K562 (cell line): ENCODE measurements at regions not wholly inside any gene's neighbourhood (a gene's known extent, or its start where the extent isn't known, plus 50 kb on each side); places are given as distances from the start of the nearest gene placed in this dataset.

Source experiments
- ATAC-seq: fragments of 200-7000 bp; cut with Tn5 transposase; 3 replicates; pipeline ENCODE4 v1.9.1; 2020; ENCODE audit warnings: moderate library complexity
- BruUV-seq: library from RNA; stranded (reverse); fragments of 400-500 nt; replicated peaks from 2 replicates; lab custom pipeline; 2021; lab: Mats Ljungman, UMichigan
- CTCF ChIA-PET: fragments of 300-600 bp; formaldehyde crosslinking; extraction: SDS; loops from one replicate; lab custom pipeline; 2021; ENCODE audit warnings: low intra/inter-chr PET ratio; lab: Yijun Ruan, JAX
- POLR2A ChIA-PET: fragments of 300-600, 350-650 bp; sonication (Branson Sonifier 250); formaldehyde crosslinking; extraction: SDS; loops from one replicate; lab custom pipeline; 2021; ENCODE audit warnings: antibody characterized with exemption, inconsistent platforms; lab: Yijun Ruan, JAX
- DNase-seq, 4 experiments: peaks; one replicate each; pipeline versions ENCODE4 v3.0.0 to v3.0.0-alpha.2; 2011 to 2018; ENCODE audit warnings: low spot score in 3 of 4, mixed read lengths in 3 of 4; ENCODE audit errors: extremely low read depth in 1 of 4
- FAIRE-seq: peaks from 2 replicates; lab custom pipeline; 2011; peaks lifted over from hg19 to GRCh38; lab: Jason Lieb, UNC
- H2AFZ ChIP-seq: 2 replicates; pipeline ENCODE4 v1.6.0; 2011; ENCODE audit warnings: low read depth, low read length, control low read depth, inconsistent platforms
- H3K27ac ChIP-seq: fragments of 200-600 bp; 3 replicates; pipeline ENCODE4 v1.8.0; 2011; ENCODE audit warnings: low read depth, mild to moderate bottlenecking, control low read depth, inconsistent platforms, low read length, moderate library complexity, mixed read lengths; ENCODE audit errors: extremely low read depth
- H3K27me3 ChIP-seq, 2 experiments: fragments of 300-600 bp in 1 of 2; 2 replicates in 1 of 2; 3 replicates in 1 of 2; pipeline versions ENCODE4 v1.6.0 to v1.8.0; 2011; ENCODE audit warnings: inconsistent platforms in 2 of 2, low read length in 2 of 2, mild to moderate bottlenecking in 1 of 2, mixed read lengths in 1 of 2, moderate library complexity in 1 of 2; ENCODE audit not compliant: control insufficient read depth in 2 of 2, insufficient read depth in 2 of 2
- H3K36me3 ChIP-seq: fragments of 300-600 bp; 3 replicates; pipeline ENCODE4 v1.8.0; 2011; ENCODE audit warnings: mild to moderate bottlenecking, low read length, inconsistent platforms; ENCODE audit not compliant: control insufficient read depth, insufficient read depth
- H3K4me1 ChIP-seq, 2 experiments: fragments of 200-600 bp in 1 of 2; replicated peaks in 1 of 2; 2 replicates in 1 of 2; 3 replicates in 1 of 2; pipeline versions ENCODE4 v1.5.1 to v1.8.0; 2011; ENCODE audit warnings: inconsistent platforms in 2 of 2, low read length in 2 of 2, mild to moderate bottlenecking in 1 of 2, mixed read lengths in 1 of 2, moderate library complexity in 1 of 2; ENCODE audit not compliant: control insufficient read depth in 2 of 2, insufficient read depth in 2 of 2
- H3K4me2 ChIP-seq: 2 replicates; pipeline ENCODE4 v1.6.1; 2011; ENCODE audit warnings: low read length, control low read depth, inconsistent platforms, mixed read lengths; ENCODE audit not compliant: insufficient read depth
- H3K4me3 ChIP-seq: fragments of 200-600 bp; sonication (generic), shearing (Covaris generic); 2 replicates; pipeline ENCODE4 v1.5.1; 2016; ENCODE audit warnings: control low read depth, inconsistent platforms
- H3K79me2 ChIP-seq: fragments of 200-600 bp; 3 replicates; pipeline ENCODE4 v1.8.0; 2011; ENCODE audit warnings: low read length, inconsistent platforms; ENCODE audit not compliant: control insufficient read depth, insufficient read depth
- H3K9ac ChIP-seq, 2 experiments: 2 replicates each; pipeline versions ENCODE4 v1.6.0 to v1.6.1; 2011; ENCODE audit warnings: low read depth in 2 of 2, low read length in 2 of 2, control low read depth in 1 of 2, inconsistent platforms in 1 of 2, mild to moderate bottlenecking in 1 of 2, mixed read lengths in 1 of 2; ENCODE audit not compliant: insufficient read depth in 1 of 2
- H3K9me1 ChIP-seq: one replicate; pipeline ENCODE4 v1.6.0; 2011; ENCODE audit warnings: inconsistent platforms, mild to moderate bottlenecking, low read length, moderate library complexity; ENCODE audit not compliant: control insufficient read depth, insufficient read depth
- H3K9me3 ChIP-seq: replicated peaks from 2 replicates; pipeline ENCODE4 v1.5.1; 2011; ENCODE audit warnings: low read depth, low read length, inconsistent platforms; ENCODE audit not compliant: control insufficient read depth, insufficient read depth
- H4K20me1 ChIP-seq: replicated peaks from 2 replicates; pipeline ENCODE4 v1.6.1; 2011; ENCODE audit warnings: low read length, inconsistent platforms, mixed read lengths; ENCODE audit not compliant: control insufficient read depth, insufficient read depth
- CBFA2T2 ChIP-seq: fragments of 450-650 bp; conservative IDR thresholded peaks from 2 replicates; pipeline ENCODE4 v1.6.1; 2017; ENCODE audit warnings: mild to moderate bottlenecking
- CEBPG ChIP-seq, 3 experiments: fragments of 200-800 bp in 1 of 3; sonication (Bioruptor generic) in 1 of 3; sonication (generic) in 1 of 3; formaldehyde crosslinking in 1 of 3; IDR thresholded peaks in 2 of 3; conservative IDR thresholded peaks in 1 of 3; 2 replicates each; pipeline versions ENCODE4 v1.6.1 to v1.8.0; 2016 to 2022; ENCODE audit warnings: missing compliant biosample characterization in 2 of 3, missing genetic modification characterization in 2 of 3, mild to moderate bottlenecking in 1 of 3, missing genetic modification reagents in 1 of 3
- ZKSCAN8 ChIP-seq: fragments of 200-800 bp; sonication (Bioruptor generic); IDR thresholded peaks from 2 replicates; pipeline ENCODE4 v1.6.1; 2016; ENCODE audit warnings: missing genetic modification characterization, missing compliant biosample characterization
- WGBS: fragments of 100-300 bp; shearing (Covaris generic); methylation state at CpG from one replicate; pipeline ENCODE4 v1.1.6; 2016; ENCODE audit warnings: low coverage, mixed read lengths; ENCODE audit not compliant: insufficient coverage; ENCODE audit errors: missing lambda C conversion rate; 5-methylcytosine and 5-hydroxymethylcytosine counted together
- in situ Hi-C: fragments of 300-500 bp; cut with MboI; formaldehyde crosslinking; loops from 4 replicates; pipeline ENCODE4 v1.15.0; 2018; ENCODE audit warnings: inconsistent platforms, mixed read lengths
- intact Hi-C: fragments of 100-400 bp; cut with micrococcal nuclease; formaldehyde crosslinking; loops from 2 replicates; pipeline ENCODE4 v1.14.2; 2022
- TF ChIP-seq, protein P1 (sequence below): fragments of 450-650 bp; formaldehyde crosslinking; conservative IDR thresholded peaks from 2 replicates; pipeline ENCODE4 v1.4.0; 2022; ENCODE audit warnings: mild to moderate bottlenecking, missing genetic modification characterization

DNA sequence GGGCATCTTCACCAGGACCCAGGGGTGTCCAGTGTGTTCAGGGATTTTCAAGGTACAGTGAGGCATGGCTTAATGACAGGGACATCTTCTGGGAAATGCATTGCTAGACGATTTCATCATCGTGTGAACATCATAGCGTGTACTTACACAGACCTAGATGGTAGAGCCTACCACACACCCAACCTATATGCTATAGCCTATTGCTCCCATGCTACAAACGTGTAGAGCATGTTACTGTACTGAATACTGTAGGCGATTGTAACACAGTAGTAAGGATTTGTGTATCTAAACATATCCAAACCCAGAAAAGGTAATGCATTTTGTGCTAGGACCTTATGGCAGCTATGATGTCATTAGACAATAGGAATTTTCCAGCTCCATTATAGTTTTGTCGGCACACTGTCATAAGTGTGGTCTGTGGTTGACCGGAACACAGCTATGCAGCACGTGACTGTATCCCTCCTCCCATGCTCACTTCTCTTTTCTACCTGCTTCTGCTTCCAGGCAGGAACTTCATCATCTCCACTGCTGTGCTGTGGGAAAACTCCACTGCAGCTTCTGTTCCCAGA is 416.2 kb upstream of the NFE2L3 start (continued):
- TF ChIP-seq, protein P1, sequence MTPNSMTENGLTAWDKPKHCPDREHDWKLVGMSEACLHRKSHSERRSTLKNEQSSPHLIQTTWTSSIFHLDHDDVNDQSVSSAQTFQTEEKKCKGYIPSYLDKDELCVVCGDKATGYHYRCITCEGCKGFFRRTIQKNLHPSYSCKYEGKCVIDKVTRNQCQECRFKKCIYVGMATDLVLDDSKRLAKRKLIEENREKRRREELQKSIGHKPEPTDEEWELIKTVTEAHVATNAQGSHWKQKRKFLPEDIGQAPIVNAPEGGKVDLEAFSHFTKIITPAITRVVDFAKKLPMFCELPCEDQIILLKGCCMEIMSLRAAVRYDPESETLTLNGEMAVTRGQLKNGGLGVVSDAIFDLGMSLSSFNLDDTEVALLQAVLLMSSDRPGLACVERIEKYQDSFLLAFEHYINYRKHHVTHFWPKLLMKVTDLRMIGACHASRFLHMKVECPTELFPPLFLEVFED (CRISPR knock-in tag), result 0 out of 2 replicates have a peak, but pooled peaks have one; percentile 34
- no peak for TF ChIP-seq CEBPG (CRISPR knock-in tag; IDR thresholded peaks at IDR 0.05)
- TF ChIP-seq CEBPG (tag; conservative IDR thresholded peaks at IDR 0.05 in 1 of 2, IDR thresholded peaks at IDR 0.05 in 1 of 2), result peak; percentile 78 to 96

DNA sequence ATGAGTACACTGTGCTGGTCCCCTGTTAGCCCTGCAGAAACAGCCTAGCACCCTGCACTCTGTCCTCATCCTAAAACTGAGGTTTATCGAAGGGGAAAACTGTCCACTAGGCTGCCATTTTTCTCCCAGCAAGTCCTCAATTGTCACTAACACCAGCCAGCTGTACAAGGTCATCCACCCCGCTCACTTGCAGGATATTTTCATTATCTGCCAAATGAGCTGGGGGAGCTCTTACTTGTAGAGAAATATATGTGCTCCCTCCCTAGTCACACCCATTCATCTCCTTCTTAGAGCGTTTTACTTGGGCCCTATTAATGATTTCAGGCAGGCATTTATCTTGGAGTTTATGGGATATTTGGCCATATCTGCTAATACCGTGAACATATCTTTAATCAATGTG is 413.5 kb upstream of the NFE2L3 start:
- H3K9me3 ChIP-seq, result 0 out of 2 replicates have a peak, but pooled peaks cover 2% of the 10 kb centered on the region
- 8% methylated on average over 4 of the region's 4 CpGs for WGBS
- H3K9ac ChIP-seq, result no peak overlapping the region
- no peak for TF ChIP-seq ZKSCAN8 (CRISPR knock-in tag)
- TF ChIP-seq CBFA2T2, result no peak
- no peak; the same call in 2 of the 3 replicates for ATAC-seq
- BruUV-seq, result no TSS peak
- peaks cover 0 to 16% of the 10 kb centered on the region in 2 experiments; a peak in 2 of 5 replicates for H3K4me1 ChIP-seq
- H3K36me3 ChIP-seq, result no peaks in the 10 kb centered on the region
- ChIA-PET CTCF (no interaction called here), POLR2A (no interaction called here)
- in situ Hi-C loops (no loop called here), intact Hi-C loops (no loop called here)
- no peaks in the 10 kb centered on the region for H4K20me1 ChIP-seq
- no peaks in the 10 kb centered on the region for H3K79me2 ChIP-seq
- no peaks in the 10 kb centered on the region; a peak in 1 of 5 replicates for H3K27me3 ChIP-seq
- H3K4me3 ChIP-seq, result no peak overlapping the region
- no peak overlapping the region for H3K27ac ChIP-seq
- H3K4me2 ChIP-seq, result no peak overlapping the region
- peak overlapping the region; percentile 43 for H2AFZ ChIP-seq
- DNase-seq, result no peak
- no peak for FAIRE-seq
- no peaks in the 10 kb centered on the region for H3K9me1 ChIP-seq
